Lower lobe of right lung (tissue), 2 donors: ENCODE measurements at regions not wholly inside any gene's neighbourhood (a gene's known extent, or its start where the extent isn't known, plus 50 kb on each side); places are given as distances from the start of the nearest gene placed in this dataset.
A peak's percentile ranks its signal among the peaks of the same experiment; 100 is the strongest.

Source experiments
- ATAC-seq, 2 donors: fragments of 200-7000 bp; cut with Tn5 transposase; one replicate each; pipeline ENCODE4 v1.9.1; 2020 to 2022; ENCODE audit warnings: mild to moderate bottlenecking in 2 of 2, moderate library complexity in 2 of 2
- DNase-seq: peaks from one replicate; pipeline ENCODE4 v3.0.0-alpha.2; 2020
- H3K27ac ChIP-seq: fragments of 200-600 bp; one replicate; pipeline ENCODE4 v1.8.0; 2022
- H3K27me3 ChIP-seq: fragments of 200-600 bp; one replicate; pipeline ENCODE4 v1.8.0; 2022; ENCODE audit warnings: low read depth
- H3K36me3 ChIP-seq: fragments of 200-600 bp; one replicate; pipeline ENCODE4 v1.8.0; 2022; ENCODE audit warnings: mild to moderate bottlenecking
- H3K4me1 ChIP-seq: fragments of 200-600 bp; one replicate; pipeline ENCODE4 v1.8.0; 2022
- H3K4me3 ChIP-seq: fragments of 200-600 bp; one replicate; pipeline ENCODE4 v1.8.0; 2022; ENCODE audit warnings: mild to moderate bottlenecking
- H3K9me3 ChIP-seq: fragments of 200-600 bp; one replicate; pipeline ENCODE4 v1.8.0; 2022
- intact Hi-C: fragments of 100-400 bp; cut with DNase I; formaldehyde crosslinking; loops from one replicate; pipeline ENCODE4 v1.11.0; 2022
- TF ChIP-seq, protein P1 (sequence below): fragments of 200-600 bp; IDR thresholded peaks from one replicate; pipeline ENCODE4 v1.8.0; 2022; ENCODE audit warnings: antibody characterized with exemption, mild to moderate bottlenecking
- donor health status: DM: no; HTN: yes; CAD: no; lungs with severe emphysema.

DNA sequence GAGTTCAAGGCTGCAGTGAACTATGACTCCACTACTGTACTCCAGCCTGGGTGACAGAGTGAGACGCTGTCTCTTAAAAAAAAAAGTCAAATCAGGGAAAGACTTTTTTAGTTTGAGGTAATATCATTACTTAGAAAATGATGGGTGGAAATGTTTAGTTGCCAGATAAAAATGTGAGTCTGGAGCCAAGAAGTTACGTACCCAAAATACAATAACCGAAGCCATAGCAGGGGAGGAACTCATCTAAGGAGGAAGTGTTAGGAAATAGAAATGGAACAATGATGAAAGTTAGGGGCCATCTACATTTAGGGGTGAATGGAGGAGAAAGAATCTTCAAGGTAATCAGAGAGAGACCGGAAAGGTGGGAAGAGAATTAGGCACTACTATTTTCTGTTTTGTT is 98.8 kb downstream of the DACT1 start:
- H3K9me3 ChIP-seq, result no peaks in the 10 kb centered on the region
- H3K4me1 ChIP-seq, result peaks cover 2% of the 10 kb centered on the region
- H3K4me3 ChIP-seq, result no peak overlapping the region
- DNase-seq (no peak), ATAC-seq (no peak)
- H3K27ac ChIP-seq, result no peak overlapping the region
- no peaks in the 10 kb centered on the region for H3K27me3 ChIP-seq
- intact Hi-C loops, result no loop called here
- no peaks in the 10 kb centered on the region for H3K36me3 ChIP-seq
- TF ChIP-seq, protein P1, sequence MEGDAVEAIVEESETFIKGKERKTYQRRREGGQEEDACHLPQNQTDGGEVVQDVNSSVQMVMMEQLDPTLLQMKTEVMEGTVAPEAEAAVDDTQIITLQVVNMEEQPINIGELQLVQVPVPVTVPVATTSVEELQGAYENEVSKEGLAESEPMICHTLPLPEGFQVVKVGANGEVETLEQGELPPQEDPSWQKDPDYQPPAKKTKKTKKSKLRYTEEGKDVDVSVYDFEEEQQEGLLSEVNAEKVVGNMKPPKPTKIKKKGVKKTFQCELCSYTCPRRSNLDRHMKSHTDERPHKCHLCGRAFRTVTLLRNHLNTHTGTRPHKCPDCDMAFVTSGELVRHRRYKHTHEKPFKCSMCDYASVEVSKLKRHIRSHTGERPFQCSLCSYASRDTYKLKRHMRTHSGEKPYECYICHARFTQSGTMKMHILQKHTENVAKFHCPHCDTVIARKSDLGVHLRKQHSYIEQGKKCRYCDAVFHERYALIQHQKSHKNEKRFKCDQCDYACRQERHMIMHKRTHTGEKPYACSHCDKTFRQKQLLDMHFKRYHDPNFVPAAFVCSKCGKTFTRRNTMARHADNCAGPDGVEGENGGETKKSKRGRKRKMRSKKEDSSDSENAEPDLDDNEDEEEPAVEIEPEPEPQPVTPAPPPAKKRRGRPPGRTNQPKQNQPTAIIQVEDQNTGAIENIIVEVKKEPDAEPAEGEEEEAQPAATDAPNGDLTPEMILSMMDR, result no peak

DNA sequence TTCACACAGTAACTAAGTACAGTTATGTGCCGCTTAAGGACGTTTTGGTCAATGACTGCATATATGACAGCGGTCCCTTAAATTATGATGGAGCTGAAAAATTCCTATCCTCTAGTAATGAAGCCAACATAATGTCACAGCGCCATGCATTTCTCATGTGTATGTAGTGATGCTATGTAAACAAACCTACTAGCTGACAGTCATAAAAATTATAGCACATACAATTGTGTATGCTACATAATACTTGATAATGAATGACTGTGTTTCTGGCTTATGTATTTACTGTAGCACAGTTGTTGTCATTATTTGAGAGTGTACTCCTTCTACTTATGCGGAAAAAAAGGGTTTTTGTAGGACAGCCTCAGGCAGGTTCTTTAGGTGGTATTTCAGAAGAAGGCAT is 99.7 kb downstream of the DACT1 start:
- DNase-seq (no peak), ATAC-seq (no peak)
- H3K4me3 ChIP-seq, result no peak overlapping the region
- no peaks in the 10 kb centered on the region for H3K36me3 ChIP-seq
- TF ChIP-seq, protein P1, result no peak
- no peaks in the 10 kb centered on the region for H3K4me1 ChIP-seq
- intact Hi-C loops, result no loop called here
- no peaks in the 10 kb centered on the region for H3K9me3 ChIP-seq
- H3K27ac ChIP-seq, result no peak overlapping the region
- H3K27me3 ChIP-seq, result no peaks in the 10 kb centered on the region

DNA sequence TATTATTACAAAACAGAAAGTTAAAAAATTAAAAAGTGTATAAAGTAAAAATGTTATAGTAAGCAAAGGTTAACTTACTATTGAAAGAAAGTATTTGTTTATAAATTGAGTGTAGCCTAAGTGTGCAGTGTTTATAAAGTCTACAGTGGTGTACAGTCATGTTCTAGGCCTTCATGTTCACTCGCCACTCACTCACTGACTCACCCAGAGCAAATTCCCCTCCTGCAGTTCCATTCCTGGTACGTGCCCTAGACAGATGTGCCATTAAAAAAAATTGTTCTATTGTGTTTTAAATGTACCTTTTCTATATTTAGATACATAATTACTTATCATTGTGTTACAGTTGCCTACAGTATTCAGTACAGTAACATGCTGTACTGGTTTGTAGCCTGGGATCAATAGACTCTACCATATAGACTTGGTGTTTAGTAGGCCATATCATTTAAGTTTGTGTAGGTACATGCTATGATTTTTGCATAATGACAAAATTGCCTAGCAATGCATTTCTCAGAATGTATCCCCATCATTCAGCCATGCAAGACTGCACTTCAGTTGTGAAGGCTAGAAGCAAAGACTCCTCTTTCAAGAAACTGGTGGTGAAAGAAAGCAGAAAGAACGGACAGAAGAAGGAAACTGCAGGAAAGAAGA is 100.6 kb downstream of the DACT1 start:
- H3K27me3 ChIP-seq, result no peaks in the 10 kb centered on the region
- H3K4me3 ChIP-seq, result no peak overlapping the region
- DNase-seq (no peak), ATAC-seq (no peak)
- no peaks in the 10 kb centered on the region for H3K9me3 ChIP-seq
- no peaks in the 10 kb centered on the region for H3K4me1 ChIP-seq
- no peak overlapping the region for H3K27ac ChIP-seq
- intact Hi-C loops, result no loop called here
- TF ChIP-seq, protein P1, result no peak
- no peaks in the 10 kb centered on the region for H3K36me3 ChIP-seq

DNA sequence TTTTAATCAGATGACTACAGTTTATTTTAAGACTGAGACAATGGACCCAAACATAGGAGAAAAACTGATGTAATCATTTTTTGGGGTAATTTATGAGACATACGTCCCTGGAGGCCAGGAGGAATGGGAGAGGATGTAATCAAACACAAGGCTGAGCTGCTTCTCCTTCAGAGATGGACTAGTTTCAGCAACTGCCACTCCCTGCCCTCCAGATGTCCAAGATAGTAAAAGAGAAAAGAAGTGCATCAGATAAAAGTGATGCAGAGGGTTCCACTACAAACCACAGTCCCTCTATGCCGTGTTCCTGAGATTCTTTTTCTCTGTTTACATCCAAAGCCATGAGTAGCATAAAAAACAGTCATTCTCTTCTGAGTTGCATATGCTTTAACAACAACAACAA is 101.1 kb downstream of the DACT1 start:
- H3K27ac ChIP-seq, result no peak overlapping the region
- H3K4me1 ChIP-seq, result no peaks in the 10 kb centered on the region
- no peaks in the 10 kb centered on the region for H3K36me3 ChIP-seq
- H3K27me3 ChIP-seq, result no peaks in the 10 kb centered on the region
- H3K9me3 ChIP-seq, result no peaks in the 10 kb centered on the region
- intact Hi-C loops, result no loop called here
- TF ChIP-seq, protein P1, result no peak
- no peak overlapping the region for H3K4me3 ChIP-seq
- no peak for DNase-seq
- no peak for ATAC-seq

DNA sequence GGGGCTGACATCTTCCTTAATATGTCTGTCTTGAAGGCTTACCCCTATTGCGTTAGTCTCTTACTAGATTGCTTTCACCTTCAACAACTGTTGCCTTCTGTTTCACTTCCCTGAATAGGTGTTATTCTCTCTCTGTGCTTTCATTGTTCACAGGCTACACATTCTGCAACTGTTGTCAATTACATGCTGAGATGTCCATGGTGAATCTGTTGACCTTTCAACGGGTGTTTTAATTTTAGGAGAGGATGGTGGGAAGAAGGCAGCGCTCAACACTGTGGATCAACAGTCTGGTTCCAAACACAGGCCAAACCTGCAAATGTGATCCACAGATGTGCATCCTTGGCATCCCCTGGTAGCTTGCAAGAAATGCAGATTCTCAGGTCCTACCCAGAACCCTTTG is 101.9 kb downstream of the DACT1 start:
- ATAC-seq, result peak in 1 of 2 donors; percentile 9
- H3K27ac ChIP-seq, result no peak overlapping the region

More for the DNA sequence above, 101.9 kb downstream of the DACT1 start:
- DNase-seq, result no peak
- Histone ChIP-seq H3K36me3 (no peaks in the 10 kb centered on the region), H3K4me1 (no peaks in the 10 kb centered on the region), H3K4me3 (no peak overlapping the region), H3K9me3 (no peaks in the 10 kb centered on the region), H3K27me3 (no peaks in the 10 kb centered on the region)
- intact Hi-C loops, result no loop called here
- TF ChIP-seq, protein P1, result no peak
